ENCODE measurements at regions not wholly inside any gene's neighbourhood (a gene's known extent, or its start where the extent isn't known, plus 50 kb on each side); places are given as distances from the start of the nearest gene placed in this dataset.
A peak's percentile ranks its signal among the peaks of the same experiment; 100 is the strongest.
"Not testable (repeated sequence)": the region's sequence is repeated elsewhere in the genome, so short reads cannot be mapped to it uniquely, and the experiment has no call there.

DNA sequence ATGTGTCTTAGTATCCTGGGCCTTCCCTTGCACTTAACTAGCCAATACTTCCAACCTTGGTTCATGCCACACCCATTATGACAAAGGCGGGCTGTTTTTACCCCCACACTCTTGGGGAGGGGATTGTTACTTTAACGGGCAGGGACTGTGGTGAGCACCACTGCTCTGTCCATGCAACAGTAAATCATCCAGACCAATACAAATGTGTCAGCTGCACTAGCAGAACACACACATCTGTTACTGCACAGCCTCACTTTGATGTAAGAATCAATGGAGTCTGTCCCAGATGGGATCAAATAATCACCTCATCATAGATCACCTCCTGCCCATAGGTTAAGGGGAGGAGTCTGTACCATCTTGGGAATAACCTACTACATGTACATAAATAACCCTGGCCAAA is 58.1 kb downstream of the NPAP1 start:
- DNase-seq (ENCODE audit: low read depth): no peak

GRCh38 chr15:24734396-24734795 is 58.8 kb downstream of the NPAP1 start:
- DNase-seq (ENCODE audit: low read depth): peak; percentile 3

GRCh38 chr15:24745290-24745689 is 69.7 kb downstream of the NPAP1 start:
- no peak for DNase-seq (ENCODE audit: low read depth)

DNA sequence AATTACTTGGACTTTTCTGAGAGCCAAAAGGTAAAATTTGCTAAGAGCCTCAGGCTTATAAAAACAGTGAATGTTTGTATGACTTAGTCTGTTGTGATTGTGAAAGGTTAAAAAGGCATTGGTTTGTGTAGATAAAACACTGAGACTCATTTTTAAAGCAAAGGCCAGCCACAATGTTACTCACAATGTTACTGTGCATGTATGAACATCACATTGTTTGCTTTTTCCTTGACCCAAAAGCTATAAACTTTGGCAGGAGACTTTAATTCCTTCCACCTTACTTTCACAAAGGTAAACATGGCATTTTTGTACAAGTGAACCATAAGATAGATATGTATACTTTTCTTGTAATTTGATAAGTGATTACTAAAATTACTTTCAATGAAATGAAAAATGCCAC is 70.5 kb downstream of the NPAP1 start:
- no peak for DNase-seq (ENCODE audit: low read depth)

DNA sequence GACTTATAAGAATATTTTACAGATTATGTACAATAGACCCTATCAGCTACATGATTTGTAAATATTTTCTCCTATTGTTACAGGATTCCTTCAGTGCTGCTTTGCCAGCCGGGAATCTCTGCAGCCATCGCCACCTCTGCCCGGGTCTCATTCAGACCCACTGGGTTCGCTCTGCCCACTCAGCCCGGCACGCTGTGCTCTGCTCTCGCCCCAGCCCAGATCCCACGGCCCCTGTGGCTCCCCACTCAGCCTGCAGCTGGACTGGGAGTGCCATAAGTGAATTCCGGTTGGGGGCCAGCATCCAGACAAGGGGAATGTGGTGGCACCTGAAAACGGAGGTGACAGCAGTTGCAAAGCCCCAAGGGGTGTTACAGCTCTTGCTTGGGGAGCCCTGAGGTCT is 71.8 kb downstream of the NPAP1 start:
- no peak for DNase-seq (ENCODE audit: low read depth)

DNA sequence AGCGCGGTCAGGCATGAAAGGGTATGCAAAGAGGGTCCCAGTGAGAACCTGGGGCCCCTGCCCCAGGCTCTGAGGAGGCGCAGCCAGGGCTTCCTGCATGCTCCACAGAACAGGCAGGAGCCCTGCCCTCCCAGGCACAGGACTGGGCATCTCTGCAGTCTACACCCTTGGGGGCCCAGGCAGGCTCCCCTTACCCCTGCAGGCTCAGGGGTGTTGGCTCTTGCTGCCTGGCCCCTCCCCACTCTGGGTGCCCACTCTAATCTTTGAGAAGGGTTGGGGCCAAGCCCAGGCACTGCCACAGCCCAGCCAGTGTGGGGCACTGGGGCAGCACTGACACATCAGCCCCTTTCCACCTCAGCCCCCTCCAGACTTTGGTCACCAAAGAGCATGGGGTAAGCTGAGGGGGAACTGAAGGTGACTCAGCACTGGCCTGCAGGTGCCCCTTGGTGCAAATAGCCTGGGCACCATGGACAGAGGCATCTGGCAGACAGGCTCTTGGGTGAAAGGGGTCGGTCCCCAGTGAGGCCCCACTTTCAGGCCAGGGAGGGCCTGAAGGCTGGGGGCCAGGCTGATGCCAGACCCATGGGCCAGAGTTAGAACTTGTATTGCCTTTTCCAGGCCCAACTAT is 73.4 kb downstream of the NPAP1 start:
- no peak for DNase-seq (ENCODE audit: low read depth)

DNA sequence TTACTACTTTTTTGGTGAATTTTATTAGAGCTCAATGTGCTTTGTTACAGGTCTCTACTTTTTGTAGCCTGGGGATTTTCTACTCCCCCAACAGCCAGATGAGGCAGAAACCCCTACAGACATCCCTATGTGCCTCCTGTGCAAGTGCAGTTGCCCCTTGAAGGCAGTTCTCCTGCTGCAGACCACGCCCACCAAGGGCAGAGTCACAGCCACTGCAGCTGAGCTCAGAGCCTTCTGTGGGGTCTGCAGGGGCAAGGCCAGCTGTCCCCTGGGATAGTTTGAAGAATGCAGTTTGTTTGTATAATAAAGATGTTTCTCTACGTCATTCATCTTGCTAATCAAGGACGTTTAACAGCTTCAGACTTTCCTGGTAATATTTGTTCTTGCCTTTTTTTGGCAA is 76.8 kb downstream of the NPAP1 start:
- DNase-seq (ENCODE audit: low read depth): no peak

- DNase-seq (ENCODE audit: low read depth): no peak
Observed at GRCh38 chr15:24756101-24756500, 80.5 kb downstream of the NPAP1 start.

DNA sequence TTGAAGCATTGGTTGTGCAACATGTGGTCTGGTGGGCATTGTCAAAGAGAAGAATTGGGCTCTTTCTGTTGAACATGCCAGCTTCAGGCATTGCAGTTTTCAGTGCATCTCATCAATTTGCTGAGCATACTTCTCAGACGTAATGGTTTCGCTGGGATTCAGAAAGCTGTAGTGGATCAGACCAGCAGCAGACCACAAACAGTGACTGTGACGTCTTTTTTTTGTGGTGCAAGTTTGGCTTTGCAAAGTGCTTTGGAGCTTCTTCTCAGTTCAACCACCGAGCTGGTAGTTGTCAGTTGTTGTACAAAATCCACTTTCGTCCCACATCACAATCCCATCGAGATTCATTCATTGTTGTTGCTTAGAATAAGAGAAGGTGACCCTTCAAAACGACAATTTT is 84.5 kb downstream of the NPAP1 start:
- no peak for DNase-seq (ENCODE audit: low read depth)

- peak; percentile 3 for DNase-seq (ENCODE audit: low read depth)
Observed at GRCh38 chr15:24761704-24762302, 86.2 kb downstream of the NPAP1 start.

DNA sequence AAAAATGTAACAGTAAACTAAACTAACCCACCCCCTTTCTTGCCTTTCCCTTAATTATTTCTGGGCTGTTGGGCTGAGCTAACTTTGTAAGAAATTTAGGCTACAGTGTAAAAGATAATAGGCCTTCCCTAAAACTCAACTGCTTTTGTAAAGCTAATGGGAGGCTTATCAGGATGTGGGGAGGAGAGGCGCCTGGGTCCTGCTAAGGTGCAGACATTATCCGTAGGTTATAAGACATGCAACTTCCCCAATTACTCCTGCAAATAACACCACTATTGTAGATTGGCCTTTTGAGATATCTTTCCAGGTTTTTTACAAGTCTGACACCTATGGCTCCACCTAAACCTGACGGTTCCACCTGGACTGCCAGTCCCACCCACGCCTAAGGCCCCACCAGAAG is 88.3 kb downstream of the NPAP1 start:
- DNase-seq (ENCODE audit: low read depth): no peak

GRCh38 chr15:24764375-24765171 is 89.0 kb downstream of the NPAP1 start:
- no peak for DNase-seq (ENCODE audit: low read depth)

DNA sequence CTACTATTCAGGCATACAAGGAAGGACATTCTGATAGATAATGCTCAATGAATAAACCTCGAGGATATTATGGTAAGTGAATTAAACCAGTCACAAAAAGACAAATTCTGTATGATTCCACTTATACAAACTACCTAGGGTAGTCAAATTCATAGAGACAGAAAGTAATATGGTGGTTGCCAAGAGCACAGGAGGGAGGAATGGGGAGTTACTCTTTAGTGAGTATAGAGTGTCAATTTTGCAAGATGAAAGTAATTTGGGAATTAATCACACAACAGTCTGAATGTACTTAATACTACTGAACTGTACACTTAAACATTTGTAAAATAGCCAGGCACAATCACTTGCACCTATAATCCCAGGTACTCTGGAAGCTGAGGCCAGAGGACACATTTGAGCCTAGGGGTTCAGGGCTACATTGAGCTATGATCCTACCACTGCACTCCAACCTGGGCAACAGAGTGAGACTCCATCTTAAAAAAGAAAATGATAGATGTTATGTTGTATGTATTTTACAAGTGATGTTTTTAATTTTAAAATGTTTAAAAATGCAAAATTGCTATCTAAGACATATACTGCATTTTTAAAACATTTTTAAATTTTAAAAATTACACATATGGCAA is 91.0 kb downstream of the NPAP1 start:
- DNase-seq (ENCODE audit: low read depth): no peak

DNA sequence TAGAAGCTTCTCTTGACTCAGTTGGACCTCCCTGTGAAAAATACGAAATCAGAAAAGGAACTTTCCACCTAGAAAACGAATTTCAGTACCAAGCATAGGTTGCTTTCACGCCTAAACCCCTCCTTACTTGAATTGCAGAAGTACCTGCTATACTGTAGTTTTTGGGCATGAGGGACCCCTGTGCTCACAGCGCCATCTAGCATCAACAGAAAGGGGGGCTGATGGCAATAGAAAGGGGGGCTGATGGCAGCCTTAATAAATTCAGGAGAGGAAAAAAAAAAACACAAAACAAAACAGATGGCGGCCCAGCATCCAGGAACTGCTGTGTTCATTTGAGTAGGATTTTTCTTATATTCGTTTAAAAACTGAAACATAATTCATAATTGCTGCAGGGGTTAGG is 96.7 kb downstream of the NPAP1 start:
- DNase-seq (ENCODE audit: low read depth): peak; percentile 21

GRCh38 chr15:24772686-24773373 is 97.3 kb downstream of the NPAP1 start:
- peak; percentile 98 for DNase-seq (ENCODE audit: low read depth)

GRCh38 chr15:24777307-24777706 is 101.7 kb downstream of the NPAP1 start:
- no peak for DNase-seq (ENCODE audit: low read depth)

DNA sequence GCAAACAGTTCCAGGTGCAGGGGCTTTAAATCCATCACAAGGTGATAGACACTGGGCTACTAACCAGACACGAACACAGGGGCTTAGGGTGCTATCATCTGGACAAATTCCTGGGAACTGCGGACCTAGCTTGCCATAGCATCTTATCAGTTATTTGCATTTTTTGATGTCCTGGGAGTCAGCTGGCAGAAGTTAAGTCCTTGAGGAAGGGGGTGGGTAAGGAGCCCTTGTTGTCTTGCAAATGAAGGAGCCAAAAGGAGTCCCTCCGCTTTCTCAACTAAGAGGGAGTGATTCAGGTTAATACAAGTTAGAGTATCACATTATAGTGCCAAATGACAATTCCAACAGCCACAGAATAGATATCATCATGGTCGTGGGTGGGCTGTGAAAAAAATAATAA is 108.9 kb downstream of the NPAP1 start:
- no peak for DNase-seq (ENCODE audit: low read depth)

DNA sequence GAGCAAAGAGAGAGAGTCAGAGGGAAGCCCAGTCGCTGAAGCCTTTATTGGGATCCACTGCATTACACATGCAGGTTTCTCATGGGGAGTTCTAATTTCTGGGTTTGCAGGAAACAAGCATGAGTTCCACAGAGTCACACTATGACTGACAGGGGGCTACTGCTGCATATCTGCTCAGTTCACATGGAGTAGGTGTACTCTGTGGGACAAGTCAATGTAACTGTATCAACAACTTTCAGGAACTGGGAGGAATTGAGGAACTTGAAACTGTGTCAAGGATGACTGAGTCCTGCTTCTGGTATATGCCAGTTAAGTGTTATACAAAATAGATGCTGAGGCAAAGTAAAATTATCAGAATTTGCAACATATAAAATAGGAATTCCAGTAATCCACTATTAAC is 110.8 kb downstream of the NPAP1 start:
- no peak for DNase-seq (ENCODE audit: low read depth)

- DNase-seq (ENCODE audit: low read depth): not testable (repeated sequence)
Observed at GRCh38 chr15:24802624-24803023, 127.0 kb downstream of the NPAP1 start.

DNA sequence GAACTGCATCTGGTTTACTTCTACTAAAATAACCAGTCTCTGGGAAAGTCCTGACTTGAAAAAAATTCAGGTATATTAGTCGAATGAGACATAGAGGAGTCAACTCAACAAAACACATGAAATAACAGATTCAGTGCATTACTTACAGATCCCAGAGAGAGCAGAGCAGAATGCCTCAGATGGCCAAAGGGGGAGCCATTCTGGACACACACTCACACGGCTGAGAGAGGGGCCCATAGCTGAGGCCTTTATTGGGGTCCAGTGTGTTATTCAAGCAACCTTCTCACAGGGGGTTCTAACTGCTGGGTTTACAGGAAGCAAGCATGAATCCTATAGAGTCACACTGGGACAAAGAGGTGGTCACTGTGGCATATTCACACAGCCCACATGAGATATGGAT is 135.1 kb upstream of the SNRPN start:
- DNase-seq (ENCODE audit: low read depth): no peak

DNA sequence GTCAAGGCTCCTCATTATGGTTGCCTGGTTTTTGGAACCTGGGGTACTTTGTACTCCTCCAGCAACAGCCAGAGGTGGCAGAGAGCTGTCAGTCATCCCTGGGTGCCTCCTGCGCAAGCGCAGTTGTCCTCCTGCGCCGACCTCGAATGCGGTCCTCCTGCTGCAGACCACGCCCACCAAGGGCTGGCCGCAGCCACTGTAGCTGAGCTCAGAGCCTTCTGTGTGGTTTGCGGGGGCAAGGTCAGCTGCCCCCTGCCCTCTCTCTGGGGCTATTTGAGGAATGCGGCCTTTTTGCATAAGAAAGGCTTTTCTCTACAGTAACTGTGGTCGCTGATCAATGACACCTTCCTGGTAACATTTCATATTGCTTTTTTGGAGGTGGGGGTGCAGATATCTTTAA is 131.3 kb upstream of the SNRPN start:
- peak; percentile 86 for DNase-seq (ENCODE audit: low read depth)

DNA sequence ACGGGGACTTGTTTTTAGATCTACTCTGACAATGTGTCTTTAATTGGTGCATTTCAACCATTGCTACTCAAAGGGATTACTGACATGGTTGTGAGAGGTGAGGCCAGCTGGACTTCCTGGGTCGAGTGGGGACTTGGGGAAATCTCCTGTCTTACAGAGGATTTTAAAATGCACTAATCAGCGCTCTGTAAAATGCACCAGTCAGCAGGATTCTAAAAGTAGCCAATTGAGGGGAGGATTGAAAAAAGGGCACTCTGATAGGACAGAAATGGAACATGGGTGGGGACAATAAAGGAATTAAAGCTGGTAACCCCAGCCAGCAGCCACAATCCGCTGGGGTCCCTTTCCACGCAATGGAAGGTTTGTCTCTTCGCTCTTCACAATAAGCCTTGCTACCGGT is 122.5 kb upstream of the SNRPN start:
- DNase-seq (ENCODE audit: low read depth): no peak
